KBM-7 (cell line): ENCODE measurements at regions not wholly inside any gene's neighbourhood (a gene's known extent, or its start where the extent isn't known, plus 50 kb on each side); places are given as distances from the start of the nearest gene placed in this dataset.
"Not testable (repeated sequence)": the region's sequence is repeated elsewhere in the genome, so short reads cannot be mapped to it uniquely, and the experiment has no call there.

Source experiments
- DNase-seq: peaks from one replicate; pipeline ENCODE4 v3.0.0-alpha.2; 2015
- in situ Hi-C: fragments of 300-500 bp; cut with MboI; formaldehyde crosslinking; loops from 2 replicates; pipeline ENCODE4 v1.14.3; 2020; ENCODE audit warnings: low sequenced_read_pairs, low pct_unique_long_range_greater_than_20kb, mixed read lengths

DNA sequence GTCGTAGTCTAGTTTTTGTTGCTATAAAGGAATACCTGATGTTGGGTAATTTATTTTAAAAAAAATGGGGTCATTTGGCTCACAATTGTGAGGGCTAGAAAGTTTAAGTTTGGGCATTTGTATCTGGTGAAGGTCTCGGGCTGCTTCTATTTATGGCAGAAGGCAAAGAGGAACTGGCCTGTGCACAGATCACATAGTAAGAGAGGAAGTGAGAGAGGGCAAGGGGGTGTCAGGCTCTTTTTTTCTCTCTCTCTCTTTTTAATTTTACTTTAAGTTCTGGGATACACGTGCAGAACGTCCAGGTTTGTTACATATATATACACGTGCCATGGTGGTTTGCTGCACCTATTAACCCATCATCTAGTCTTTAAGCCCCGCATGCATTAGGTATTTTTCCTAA, 453.3 kb downstream of the DIRAS2 start:
- DNase-seq: peak; percentile 79
- in situ Hi-C loops: no loop called here

DNA sequence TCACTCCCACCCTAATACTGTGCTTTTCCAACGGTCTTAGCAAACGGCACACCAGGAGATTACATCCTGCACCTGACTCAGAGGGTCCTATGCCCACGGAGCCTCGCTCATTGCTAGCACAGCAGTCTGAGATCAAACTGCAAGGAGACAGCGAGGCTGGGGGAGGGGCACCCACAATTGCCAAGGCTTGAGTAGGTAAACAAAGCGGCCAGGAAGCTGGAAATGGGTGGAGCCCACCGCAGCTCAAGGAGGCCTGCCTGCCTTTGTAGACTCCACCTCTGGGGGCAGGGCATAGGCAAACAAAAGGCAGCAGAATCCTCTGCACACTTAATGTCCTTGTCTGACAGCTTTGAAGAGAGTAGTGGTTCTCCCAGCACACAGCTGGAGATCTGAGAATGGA, 450.2 kb downstream of the DIRAS2 start:
- peak; percentile 75 for DNase-seq
- in situ Hi-C loops: not testable (repeated sequence)

- in situ Hi-C loops: no loop called here
- DNase-seq: no peak
These were observed 443.7 kb downstream of the DIRAS2 start for GRCh38 chr9:90198956-90199355.

GRCh38 chr9:90201766-90202165, 440.9 kb downstream of the DIRAS2 start:
- in situ Hi-C loops: loop anchor here (25.0 kb wide), 1 partner anchor 661 kb away; no protein-coding TSS in a partner anchor

GRCh38 chr9:90204128-90204831, 438.3 kb downstream of the DIRAS2 start:
- DNase-seq: no peak
- in situ Hi-C loops: loop anchor here (25.0 kb wide), 1 partner anchor 658 kb away; no protein-coding TSS in a partner anchor

More at GRCh38 chr9:90201766-90202165, 440.9 kb downstream of the DIRAS2 start:
- no peak for DNase-seq

GRCh38 chr9:90213045-90213444, 429.6 kb downstream of the DIRAS2 start:
- in situ Hi-C loops: loop anchor here (25.0 kb wide), 1 partner anchor 649 kb away; no protein-coding TSS in a partner anchor
- DNase-seq: not testable (repeated sequence)

DNA sequence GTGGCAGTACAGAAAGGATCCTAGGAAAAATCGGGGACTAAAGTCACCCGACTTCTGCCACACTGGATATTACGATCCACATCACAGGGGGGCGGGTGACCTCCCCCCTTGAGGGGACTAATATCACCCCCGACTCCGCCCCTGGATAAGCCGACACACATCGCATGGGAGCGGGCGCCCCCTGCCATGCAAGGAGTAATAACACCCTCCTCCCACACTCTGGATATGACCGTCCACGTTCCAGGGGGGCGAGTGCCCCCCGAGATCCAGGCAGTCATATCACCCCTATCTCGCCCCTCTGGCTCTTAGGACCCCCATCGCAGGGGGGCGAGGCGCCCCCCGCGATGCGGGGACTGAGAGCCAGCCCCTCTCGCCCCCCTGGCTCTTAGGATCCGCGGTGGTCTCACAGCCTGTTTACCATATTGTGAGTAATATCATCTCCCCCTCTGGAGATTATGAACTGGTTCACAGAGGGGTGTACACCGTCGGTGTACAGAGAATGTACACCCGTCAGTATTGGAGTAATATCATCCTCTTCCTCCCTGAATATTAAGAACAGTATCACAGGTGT, 423.0 kb downstream of the DIRAS2 start:
- DNase-seq: peak; percentile 20
- in situ Hi-C loops: loop anchor here (25.0 kb wide), 1 partner anchor 643 kb away; no protein-coding TSS in a partner anchor

- DNase-seq: not testable (repeated sequence)
- in situ Hi-C loops: loop anchor here (25.0 kb wide), 1 partner anchor 640 kb away; no protein-coding TSS in a partner anchor
These were observed 420.7 kb downstream of the DIRAS2 start for GRCh38 chr9:90221899-90222298.

GRCh38 chr9:90226839-90227338, 415.7 kb downstream of the DIRAS2 start:
- peak; percentile 44 for DNase-seq
- in situ Hi-C loops: not testable (repeated sequence)

- DNase-seq, in situ Hi-C loops: not testable (repeated sequence)
These were observed 409.5 kb downstream of the DIRAS2 start for GRCh38 chr9:90233081-90233480.

GRCh38 chr9:90240541-90240940, 402.1 kb downstream of the DIRAS2 start:
- DNase-seq: no peak
- in situ Hi-C loops: no loop called here

- no peak for DNase-seq
- in situ Hi-C loops: no loop called here
These were observed 397.0 kb downstream of the DIRAS2 start for GRCh38 chr9:90245661-90246060.

DNA sequence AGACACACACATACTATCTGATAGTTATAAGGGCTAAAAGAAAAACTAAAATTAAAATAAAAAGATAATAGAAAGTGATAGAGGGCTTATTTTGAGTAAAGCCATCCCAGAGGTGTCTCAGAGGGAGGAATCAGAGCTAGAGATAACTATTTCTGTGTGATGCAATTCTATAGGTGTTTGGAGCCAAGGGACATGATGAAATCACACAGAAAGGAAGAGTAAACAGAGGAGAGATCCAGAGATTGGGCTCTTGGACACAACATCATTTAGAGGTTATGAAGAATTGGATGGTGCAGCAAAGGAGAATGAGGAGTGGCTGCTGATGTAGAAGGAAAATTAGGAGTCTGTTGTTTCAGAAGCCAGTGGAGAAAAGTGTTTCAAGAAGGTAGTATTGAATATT, 393.5 kb downstream of the DIRAS2 start:
- DNase-seq: no peak
- in situ Hi-C loops: no loop called here

DNA sequence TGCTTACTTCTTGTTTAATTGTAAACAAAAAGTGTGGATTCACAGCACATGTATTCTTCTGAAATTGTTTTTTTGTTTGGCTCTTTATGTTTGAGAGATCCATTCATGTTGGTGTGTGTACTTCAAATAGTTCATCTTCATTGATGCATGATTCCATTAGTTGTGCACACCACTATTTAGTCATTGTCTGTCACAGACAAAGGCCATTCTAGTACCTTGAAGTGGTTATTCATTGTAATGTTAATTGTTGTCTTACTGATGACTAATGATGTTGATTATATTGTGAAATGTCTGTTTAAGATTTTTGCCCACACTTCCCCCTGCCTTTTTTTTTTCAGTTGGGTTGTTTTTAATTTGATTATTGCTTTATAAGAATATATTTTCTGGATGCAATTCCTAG, 391.3 kb downstream of the DIRAS2 start:
- in situ Hi-C loops: no loop called here
- no peak for DNase-seq

GRCh38 chr9:90256345-90256744, 386.3 kb downstream of the DIRAS2 start:
- DNase-seq: no peak
- in situ Hi-C loops: no loop called here

- no peak for DNase-seq
- in situ Hi-C loops: no loop called here
These were observed 383.0 kb downstream of the DIRAS2 start for GRCh38 chr9:90259311-90260246.

DNA sequence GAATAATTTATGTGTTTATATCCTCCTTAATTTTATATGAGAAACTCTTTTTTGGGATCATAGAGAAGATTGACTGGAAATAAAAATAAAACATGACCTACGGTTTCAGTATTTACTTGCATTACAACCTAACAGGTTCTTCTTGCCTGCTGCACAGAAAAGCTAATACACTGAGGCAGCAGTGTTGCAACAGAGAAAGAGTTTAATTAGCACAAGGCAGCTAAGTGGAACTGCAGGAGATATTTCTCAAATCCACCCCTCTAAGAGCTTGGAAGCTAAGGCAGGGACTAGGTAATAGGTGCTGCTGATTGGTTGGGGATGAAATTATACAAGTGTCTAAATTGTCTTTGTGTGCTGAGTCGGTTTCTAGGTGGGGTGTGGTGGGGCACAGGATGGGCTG, 380.9 kb downstream of the DIRAS2 start:
- in situ Hi-C loops: no loop called here

DNA sequence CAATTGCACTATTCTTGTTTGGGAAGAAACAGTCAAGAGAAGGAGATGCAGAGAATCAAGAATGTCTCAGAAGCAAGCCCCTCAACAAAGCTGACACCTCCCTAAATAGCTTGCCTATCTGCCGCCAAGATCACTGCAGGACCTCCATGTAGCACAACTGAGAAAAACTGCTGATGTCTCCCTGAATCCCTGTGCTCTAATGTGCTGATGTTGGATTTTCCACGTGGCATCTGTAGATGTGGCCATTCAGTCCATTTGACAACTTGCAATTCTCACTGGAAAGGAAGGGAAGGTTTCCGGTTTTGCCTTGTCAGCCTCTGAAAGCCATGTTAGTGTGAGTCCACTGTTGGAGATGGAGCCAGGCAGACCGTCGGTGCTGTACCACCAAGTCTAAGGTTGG, 374.0 kb downstream of the DIRAS2 start:
- DNase-seq: no peak
- in situ Hi-C loops: no loop called here

More for the DNA sequence above, 380.9 kb downstream of the DIRAS2 start:
- DNase-seq: no peak

GRCh38 chr9:90271707-90272106, 370.9 kb downstream of the DIRAS2 start:
- no peak for DNase-seq
- in situ Hi-C loops: no loop called here
